ENCODE measurements at regions not wholly inside any gene's neighbourhood (a gene's known extent, or its start where the extent isn't known, plus 50 kb on each side); places are given as distances from the start of the nearest gene placed in this dataset.

GRCh38 chr2:117271631-117272030 lies 542.9 kb upstream of the DDX18 start:
- POLR2A ChIA-PET, result no interaction called here
- Mint-ChIP-seq H3K27me3 (ENCODE audit: insufficient read depth, unreplicated experiment) (no peaks in the 10 kb centered on the region), H3K36me3 (ENCODE audit: insufficient read depth, unreplicated experiment) (no peaks in the 10 kb centered on the region), H3K4me3 (ENCODE audit: unreplicated experiment) (no peak overlapping the region), H3K4me1 (ENCODE audit: insufficient read depth, unreplicated experiment) (peaks cover 5% of the 10 kb centered on the region), H3K9me3 (ENCODE audit: unreplicated experiment) (peaks cover 8% of the 10 kb centered on the region), H3K27ac (ENCODE audit: low read depth, unreplicated experiment) (no peak overlapping the region)
- intact Hi-C loops (cut with micrococcal nuclease), result no loop called here
- CTCF ChIA-PET, result interaction anchor here (0.7 kb wide), 1 partner anchor 516 kb away, joined by 3 read pairs; no protein-coding TSS in a partner anchor
- no TSS peak for BruUV-seq (replicated peaks)
- TF ChIP-seq CTCF (IDR thresholded peaks at IDR 0.05; ENCODE audit: unreplicated experiment), result no peak
- DNase-seq (ENCODE audit: unreplicated experiment), result no peak

GRCh38 chr2:117273009-117273671 lies 541.4 kb upstream of the DDX18 start:
- H3K9me3 Mint-ChIP-seq (ENCODE audit: unreplicated experiment), result peaks cover 8% of the 10 kb centered on the region
- BruUV-seq (replicated peaks), result no TSS peak
- no peak for DNase-seq (ENCODE audit: unreplicated experiment)
- H3K4me1 Mint-ChIP-seq (ENCODE audit: insufficient read depth, unreplicated experiment), result peaks cover 5% of the 10 kb centered on the region
- no peak for TF ChIP-seq CTCF (IDR thresholded peaks at IDR 0.05; ENCODE audit: unreplicated experiment)
- H3K36me3 Mint-ChIP-seq (ENCODE audit: insufficient read depth, unreplicated experiment), result no peaks in the 10 kb centered on the region
- ChIA-PET POLR2A (no interaction called here), CTCF (no interaction called here)
- no peak overlapping the region for H3K4me3 Mint-ChIP-seq (ENCODE audit: unreplicated experiment)
- H3K27ac Mint-ChIP-seq (ENCODE audit: low read depth, unreplicated experiment), result no peak overlapping the region
- intact Hi-C loops (cut with micrococcal nuclease), result no loop called here
- no peaks in the 10 kb centered on the region for H3K27me3 Mint-ChIP-seq (ENCODE audit: insufficient read depth, unreplicated experiment)

- intact Hi-C loops (cut with micrococcal nuclease), result no loop called here
- Mint-ChIP-seq H3K9me3 (ENCODE audit: unreplicated experiment) (peaks cover 13% of the 10 kb centered on the region), H3K27ac (ENCODE audit: low read depth, unreplicated experiment) (no peak overlapping the region), H3K27me3 (ENCODE audit: insufficient read depth, unreplicated experiment) (no peaks in the 10 kb centered on the region), H3K4me3 (ENCODE audit: unreplicated experiment) (no peak overlapping the region), H3K4me1 (ENCODE audit: insufficient read depth, unreplicated experiment) (peaks cover 6% of the 10 kb centered on the region), H3K36me3 (ENCODE audit: insufficient read depth, unreplicated experiment) (no peaks in the 10 kb centered on the region)
- ChIA-PET CTCF (interaction anchor here (1.1 kb wide), 1 partner anchor 11 kb away, joined by 4 read pairs; no protein-coding TSS in a partner anchor), POLR2A (interaction anchor here (0.6 kb wide), 1 partner anchor 24 kb away, joined by 4 read pairs; no protein-coding TSS in a partner anchor)
- TF ChIP-seq CTCF (IDR thresholded peaks at IDR 0.05; ENCODE audit: unreplicated experiment), result no peak
- no peak for DNase-seq (ENCODE audit: unreplicated experiment)
- BruUV-seq (replicated peaks), result no TSS peak
Observed at GRCh38 chr2:117293012-117293411, 521.5 kb upstream of the DDX18 start.

GRCh38 chr2:117299451-117299850 lies 515.0 kb upstream of the DDX18 start:
- Mint-ChIP-seq H3K9me3 (ENCODE audit: unreplicated experiment) (peaks cover 28% of the 10 kb centered on the region), H3K36me3 (ENCODE audit: insufficient read depth, unreplicated experiment) (no peaks in the 10 kb centered on the region), H3K4me3 (ENCODE audit: unreplicated experiment) (no peak overlapping the region), H3K4me1 (ENCODE audit: insufficient read depth, unreplicated experiment) (no peaks in the 10 kb centered on the region), H3K27ac (ENCODE audit: low read depth, unreplicated experiment) (no peak overlapping the region), H3K27me3 (ENCODE audit: insufficient read depth, unreplicated experiment) (no peaks in the 10 kb centered on the region)
- DNase-seq (ENCODE audit: unreplicated experiment), result peak; percentile 1
- ChIA-PET POLR2A (no interaction called here), CTCF (interaction anchor here (1.3 kb wide), 1 partner anchor 43 kb away, joined by 5 read pairs; no protein-coding TSS in a partner anchor)
- intact Hi-C loops (cut with micrococcal nuclease), result no loop called here
- no TSS peak for BruUV-seq (replicated peaks)
- no peak for TF ChIP-seq CTCF (IDR thresholded peaks at IDR 0.05; ENCODE audit: unreplicated experiment)
